Gastrocnemius medialis (tissue), 4 donors: ENCODE measurements at regions not wholly inside any gene's neighbourhood (a gene's known extent, or its start where the extent isn't known, plus 50 kb on each side); places are given as distances from the start of the nearest gene placed in this dataset.

ENCODE experiments used
- ATAC-seq, 2 donors: fragments of 150-250 bp; one replicate each; pipeline ENCODE4 v1.9.1; 2016
- DNase-seq, 2 donors: peaks; one replicate each; pipeline ENCODE4 v3.0.0-alpha.2; 2019
- H3K27ac ChIP-seq, 4 donors: fragments of 200-600 bp; sonication (generic); 1 replicate in 1 of 4; 2 replicates in 3 of 4; pipeline ENCODE4 v1.5.1; 2016 to 2018; ENCODE audit warnings: mild to moderate bottlenecking in 2 of 4, moderate library complexity in 1 of 4
- H3K27me3 ChIP-seq, 3 donors: fragments of 200-600 bp; sonication (generic) in 2 of 3; 1 replicate in 1 of 3; 2 replicates in 2 of 3; pipeline versions ENCODE4 v1.5.1 to v1.6.0; 2016 to 2019; ENCODE audit warnings: mild to moderate bottlenecking in 1 of 3, moderate library complexity in 1 of 3
- H3K36me3 ChIP-seq, 2 donors: fragments of 200-600 bp; sonication (generic) in 1 of 2; one replicate each; pipeline ENCODE4 v1.5.1; 2017 to 2018
- H3K4me1 ChIP-seq, 2 donors: fragments of 200-600 bp; sonication (generic) in 1 of 2; one replicate each; pipeline ENCODE4 v1.5.1; 2016 to 2017; ENCODE audit warnings: mild to moderate bottlenecking in 2 of 2
- H3K4me3 ChIP-seq, 4 donors: fragments of 200-600 bp; sonication (generic) in 3 of 4; 1 replicate in 1 of 4; 2 replicates in 3 of 4; pipeline ENCODE4 v1.5.1; 2016 to 2019; ENCODE audit warnings: mild to moderate bottlenecking in 2 of 4
- H3K9me3 ChIP-seq, 3 donors: fragments of 200-600 bp; sonication (generic) in 2 of 3; 1 replicate in 1 of 3; 2 replicates in 2 of 3; pipeline ENCODE4 v1.5.1; 2016 to 2019
- POLR2A ChIP-seq, 2 donors: fragments of 450-650 bp; IDR thresholded peaks; one replicate each; pipeline ENCODE4 v1.6.1; 2017; ENCODE audit warnings: antibody characterized with exemption in 2 of 2, mild to moderate bottlenecking in 2 of 2, moderate library complexity in 2 of 2
- in situ Hi-C, 4 donors: fragments of 200-750 bp; cut with MboI; loops; one replicate each; pipeline versions ENCODE4 v1.15.0 to v1.8.0; 2017; ENCODE audit warnings: low sequenced_read_pairs in 4 of 4
- intact Hi-C: fragments of 100-400 bp; cut with DNase I; formaldehyde crosslinking; loops from one replicate; pipeline ENCODE4 v1.15.1; 2023; ENCODE audit warnings: low total_unique reads
- TF ChIP-seq, protein P1 (sequence below), 5 experiments: fragments of 450-650 bp in 3 of 5; fragments of 200-600 bp in 2 of 5; sonication (generic) in 2 of 5; IDR thresholded peaks in 4 of 5; conservative IDR thresholded peaks in 1 of 5; 1 replicate in 4 of 5; 2 replicates in 1 of 5; pipeline ENCODE4 v1.5.1; 2016 to 2019; ENCODE audit warnings: antibody characterized with exemption in 5 of 5, mild to moderate bottlenecking in 3 of 5, moderate library complexity in 3 of 5

DNA sequence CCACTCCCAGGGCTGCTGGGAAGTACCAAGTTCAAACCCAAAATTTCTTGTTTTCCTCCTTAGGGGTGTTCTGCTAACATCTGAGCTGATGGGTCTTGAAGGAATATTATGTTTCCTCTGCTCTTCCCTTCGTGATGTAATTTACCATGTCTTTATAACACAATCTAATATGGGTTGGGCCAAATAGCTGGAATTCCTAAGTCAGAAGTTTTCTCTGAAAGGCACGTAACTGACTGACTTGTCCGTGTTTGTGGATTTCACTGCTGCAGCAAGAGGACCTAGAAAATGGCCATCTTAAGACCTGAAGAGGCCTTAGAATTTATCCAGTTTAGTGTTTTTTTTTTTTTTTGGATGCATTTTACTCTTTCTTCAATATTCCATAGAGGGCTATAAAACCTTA lies 256.7 kb downstream of the DCDC2C start:
- in situ Hi-C loops (loop anchor here in 1 of 4 donors (25.0 kb wide), 1 partner anchor 802 kb away; no protein-coding TSS in a partner anchor), intact Hi-C loops (no loop called here)
- Histone ChIP-seq H3K4me3 (no peak overlapping the region), H3K36me3 (no peaks in the 10 kb centered on the region), H3K27me3 (no peaks in the 10 kb centered on the region), H3K9me3 (no peaks in the 10 kb centered on the region), H3K27ac (no peak overlapping the region), H3K4me1 (no peaks in the 10 kb centered on the region)
- DNase-seq (no peak), ATAC-seq (no peak)
- TF ChIP-seq, protein P1, sequence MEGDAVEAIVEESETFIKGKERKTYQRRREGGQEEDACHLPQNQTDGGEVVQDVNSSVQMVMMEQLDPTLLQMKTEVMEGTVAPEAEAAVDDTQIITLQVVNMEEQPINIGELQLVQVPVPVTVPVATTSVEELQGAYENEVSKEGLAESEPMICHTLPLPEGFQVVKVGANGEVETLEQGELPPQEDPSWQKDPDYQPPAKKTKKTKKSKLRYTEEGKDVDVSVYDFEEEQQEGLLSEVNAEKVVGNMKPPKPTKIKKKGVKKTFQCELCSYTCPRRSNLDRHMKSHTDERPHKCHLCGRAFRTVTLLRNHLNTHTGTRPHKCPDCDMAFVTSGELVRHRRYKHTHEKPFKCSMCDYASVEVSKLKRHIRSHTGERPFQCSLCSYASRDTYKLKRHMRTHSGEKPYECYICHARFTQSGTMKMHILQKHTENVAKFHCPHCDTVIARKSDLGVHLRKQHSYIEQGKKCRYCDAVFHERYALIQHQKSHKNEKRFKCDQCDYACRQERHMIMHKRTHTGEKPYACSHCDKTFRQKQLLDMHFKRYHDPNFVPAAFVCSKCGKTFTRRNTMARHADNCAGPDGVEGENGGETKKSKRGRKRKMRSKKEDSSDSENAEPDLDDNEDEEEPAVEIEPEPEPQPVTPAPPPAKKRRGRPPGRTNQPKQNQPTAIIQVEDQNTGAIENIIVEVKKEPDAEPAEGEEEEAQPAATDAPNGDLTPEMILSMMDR (IDR thresholded peaks at IDR 0.05 in 4 of 5, conservative IDR thresholded peaks at IDR 0.05 in 1 of 5), result no peak
- no peak for TF ChIP-seq POLR2A (IDR thresholded peaks at IDR 0.05)

- intact Hi-C loops (no loop called here), in situ Hi-C loops (loop anchor here in 1 of 4 donors (25.0 kb wide), 1 partner anchor 800 kb away; no protein-coding TSS in a partner anchor)
These were observed 259.3 kb downstream of the DCDC2C start for GRCh38 chr2:3962719-3963118.

GRCh38 chr2:3965211-3965610 lies 261.8 kb downstream of the DCDC2C start:
- Histone ChIP-seq H3K27ac (no peak overlapping the region), H3K4me1 (no peaks in the 10 kb centered on the region), H3K36me3 (no peaks in the 10 kb centered on the region), H3K27me3 (no peaks in the 10 kb centered on the region), H3K9me3 (no peaks in the 10 kb centered on the region), H3K4me3 (no peak overlapping the region)
- ATAC-seq (no peak), DNase-seq (no peak)
- TF ChIP-seq, protein P1 (IDR thresholded peaks at IDR 0.05 in 4 of 5, conservative IDR thresholded peaks at IDR 0.05 in 1 of 5), result no peak
- no peak for TF ChIP-seq POLR2A (IDR thresholded peaks at IDR 0.05)
- intact Hi-C loops, result no loop called here
- in situ Hi-C loops, result loop anchor here in 1 of 4 donors (25.0 kb wide), 1 partner anchor 797 kb away; no protein-coding TSS in a partner anchor

More at GRCh38 chr2:3962719-3963118, 259.3 kb downstream of the DCDC2C start:
- ATAC-seq (no peak), DNase-seq (no peak)
- TF ChIP-seq POLR2A (IDR thresholded peaks at IDR 0.05), result no peak
- TF ChIP-seq, protein P1 (IDR thresholded peaks at IDR 0.05 in 4 of 5, conservative IDR thresholded peaks at IDR 0.05 in 1 of 5), result no peak
- no peaks in the 10 kb centered on the region for H3K27me3 ChIP-seq
- H3K4me1 ChIP-seq, result no peaks in the 10 kb centered on the region
- H3K4me3 ChIP-seq, result no peak overlapping the region
- H3K9me3 ChIP-seq, result no peaks in the 10 kb centered on the region
- no peak overlapping the region for H3K27ac ChIP-seq
- no peaks in the 10 kb centered on the region for H3K36me3 ChIP-seq

DNA sequence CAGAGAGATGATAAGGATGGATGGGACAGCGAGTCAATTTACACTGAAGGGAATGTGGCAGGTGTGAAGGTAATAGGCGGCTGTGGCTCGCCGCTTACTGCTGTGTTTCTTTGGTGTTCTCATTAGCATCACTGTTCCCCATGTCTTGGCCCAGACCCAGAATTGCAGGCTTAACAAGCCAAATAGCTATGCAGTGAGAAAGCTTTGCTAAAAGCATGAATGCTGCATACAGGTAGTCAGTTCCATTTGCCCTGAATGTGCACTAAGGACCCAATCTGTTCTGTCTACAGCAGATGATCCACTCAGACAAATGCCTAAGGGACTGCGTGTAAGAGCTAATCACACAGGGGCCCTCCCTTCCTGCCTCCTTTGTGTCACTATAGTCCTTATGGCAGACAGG lies 262.6 kb downstream of the DCDC2C start:
- TF ChIP-seq, protein P1 (IDR thresholded peaks at IDR 0.05 in 4 of 5, conservative IDR thresholded peaks at IDR 0.05 in 1 of 5), result no peak
- no peak for TF ChIP-seq POLR2A (IDR thresholded peaks at IDR 0.05)
- Histone ChIP-seq H3K4me3 (no peak overlapping the region), H3K4me1 (no peaks in the 10 kb centered on the region), H3K36me3 (no peaks in the 10 kb centered on the region), H3K27ac (no peak overlapping the region), H3K27me3 (no peaks in the 10 kb centered on the region), H3K9me3 (no peaks in the 10 kb centered on the region)
- in situ Hi-C loops, result loop anchor here in 1 of 4 donors (25.0 kb wide), 1 partner anchor 796 kb away; no protein-coding TSS in a partner anchor
- intact Hi-C loops, result no loop called here
- DNase-seq (no peak), ATAC-seq (no peak)

DNA sequence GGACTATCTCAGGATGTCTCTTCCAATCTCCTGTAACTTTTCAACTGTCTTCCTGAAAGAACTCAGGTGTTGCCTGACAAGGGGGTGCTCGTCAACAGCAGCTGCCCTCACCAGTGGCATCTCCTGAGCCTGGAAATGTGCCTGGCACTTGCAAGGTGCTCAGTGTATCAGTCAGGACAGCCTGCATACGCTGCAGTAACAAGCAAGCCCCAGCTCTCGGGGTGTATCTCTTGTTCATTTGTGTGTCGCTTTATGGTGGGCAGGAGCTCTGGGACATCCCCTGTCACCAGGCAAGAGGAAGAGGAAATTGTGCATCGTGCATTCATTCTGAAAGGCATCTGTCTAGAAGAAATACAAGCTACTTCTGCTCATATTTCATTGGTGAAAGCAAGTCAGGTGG lies 263.1 kb downstream of the DCDC2C start:
- no peaks in the 10 kb centered on the region for H3K9me3 ChIP-seq
- ATAC-seq, result no peak
- H3K4me1 ChIP-seq, result no peaks in the 10 kb centered on the region
- intact Hi-C loops, result no loop called here
- no peak overlapping the region for H3K4me3 ChIP-seq
- in situ Hi-C loops, result loop anchor here in 1 of 4 donors (25.0 kb wide), 1 partner anchor 796 kb away; no protein-coding TSS in a partner anchor
- TF ChIP-seq POLR2A (IDR thresholded peaks at IDR 0.05), result no peak
- TF ChIP-seq, protein P1 (IDR thresholded peaks at IDR 0.05 in 4 of 5, conservative IDR thresholded peaks at IDR 0.05 in 1 of 5), result no peak
- H3K36me3 ChIP-seq, result no peaks in the 10 kb centered on the region
- H3K27me3 ChIP-seq, result no peaks in the 10 kb centered on the region
- DNase-seq, result no peak
- no peak overlapping the region for H3K27ac ChIP-seq
